ENCODE measurements at regions not wholly inside any gene's neighbourhood (a gene's known extent, or its start where the extent isn't known, plus 50 kb on each side); places are given as distances from the start of the nearest gene placed in this dataset.

- no peak overlapping the region for H3K9ac ChIP-seq (replicated peaks; ENCODE audit: extremely low read depth, insufficient read depth, low read length)
- dilution Hi-C loops (cut with MboI; ENCODE audit: extremely low pct_ligation_motif_present, low sequenced_read_pairs): no loop called here
- no peaks in the 10 kb centered on the region for H3K4me1 ChIP-seq (ENCODE audit: control insufficient read depth, extremely low read depth, insufficient read depth, low read length)
- no peak overlapping the region for H3K4me2 ChIP-seq (ENCODE audit: insufficient read depth, low read length)
- BruUV-seq (replicated peaks): no TSS peak
- H3K4me3 ChIP-seq (replicated peaks in 1 of 3; ENCODE audit: insufficient read depth in 1 of 3, low read depth in 1 of 3, low read length in 3 of 3): no peak overlapping the region
- no peak for TF ChIP-seq JUN (IDR thresholded peaks at IDR 0.05; ENCODE audit: borderline replicate concordance, insufficient read depth, insufficient read length, low read depth)
- TF ChIP-seq POLR2AphosphoS5 (IDR thresholded peaks at IDR 0.05; ENCODE audit: insufficient read depth, low read depth, low read length): no peak
- TF ChIP-seq MAX (IDR thresholded peaks at IDR 0.05; ENCODE audit: insufficient read depth, insufficient read length): no peak
- no peak for TF ChIP-seq MYC (IDR thresholded peaks at IDR 0.05; ENCODE audit: low read depth, low read length)
- TF ChIP-seq GATA2 (IDR thresholded peaks at IDR 0.05; ENCODE audit: insufficient read depth, insufficient read length, low read depth, low read length): no peak
- TF ChIP-seq CTCF (IDR thresholded peaks at IDR 0.05; ENCODE audit: extremely low read depth in 1 of 2, insufficient read depth in 1 of 2, low read depth in 1 of 2, low read length in 2 of 2): no peak
- TF ChIP-seq EZH2 (IDR thresholded peaks at IDR 0.05; ENCODE audit: borderline replicate concordance, low read depth, low read length, severe bottlenecking): no peak
- TF ChIP-seq POLR2A (IDR thresholded peaks at IDR 0.05; ENCODE audit: low read depth, low read length): no peak
- no peak for TF ChIP-seq FOS (IDR thresholded peaks at IDR 0.05; ENCODE audit: borderline replicate concordance, insufficient read depth, low read length)
- H3K9me1 ChIP-seq (replicated peaks; ENCODE audit: control insufficient read depth, extremely low read depth, insufficient read depth, low read length): no peaks in the 10 kb centered on the region
- intact Hi-C loops (cut with micrococcal nuclease): no loop called here
- H3K27me3 ChIP-seq (ENCODE audit: control insufficient read depth in 2 of 2, insufficient read depth in 2 of 2, low read length in 2 of 2): no peaks in the 10 kb centered on the region
- no peak for FAIRE-seq
- CTCF ChIA-PET: no interaction called here
- peaks cover 3% of the 10 kb centered on the region for H3K9me3 ChIP-seq (replicated peaks; ENCODE audit: control insufficient read depth, insufficient read depth, low read length)
- H4K20me1 ChIP-seq (replicated peaks; ENCODE audit: control insufficient read depth, extremely low read depth, insufficient read depth, low read length): no peaks in the 10 kb centered on the region
- no peak for DNase-seq (ENCODE audit: low read depth, low spot score)
- no peak overlapping the region for H2AFZ ChIP-seq (ENCODE audit: low read depth, low read length)
- POLR2A ChIA-PET: no interaction called here
- no peaks in the 10 kb centered on the region for H3K79me2 ChIP-seq (ENCODE audit: control insufficient read depth, insufficient read depth, low read length)
- H3K27ac ChIP-seq (ENCODE audit: insufficient read depth, low read depth, low read length): no peak overlapping the region
- no peaks in the 10 kb centered on the region for H3K36me3 ChIP-seq (ENCODE audit: control insufficient read depth in 2 of 2, extremely low read depth in 1 of 2, insufficient read depth in 2 of 2, low read length in 2 of 2)
Measured at GRCh38 chr5:2137444-2138050, 254.8 kb upstream of the IRX4 start.

Measured in endothelial cell of umbilical vein (primary cell).